22Rv1 (cell line): ENCODE measurements at regions not wholly inside any gene's neighbourhood (a gene's known extent, or its start where the extent isn't known, plus 50 kb on each side); places are given as distances from the start of the nearest gene placed in this dataset.

ENCODE experiments used
- ZFX ChIP-seq: fragments of 450-650 bp; IDR thresholded peaks from 2 replicates; pipeline ENCODE4 v1.6.1; 2017; ENCODE audit warnings: antibody characterized with exemption, borderline replicate concordance
- TF ChIP-seq, protein P1 (sequence below): fragments of 450-650 bp; IDR thresholded peaks from 2 replicates; pipeline ENCODE4 v1.5.1; 2017; ENCODE audit warnings: mild to moderate bottlenecking

DNA sequence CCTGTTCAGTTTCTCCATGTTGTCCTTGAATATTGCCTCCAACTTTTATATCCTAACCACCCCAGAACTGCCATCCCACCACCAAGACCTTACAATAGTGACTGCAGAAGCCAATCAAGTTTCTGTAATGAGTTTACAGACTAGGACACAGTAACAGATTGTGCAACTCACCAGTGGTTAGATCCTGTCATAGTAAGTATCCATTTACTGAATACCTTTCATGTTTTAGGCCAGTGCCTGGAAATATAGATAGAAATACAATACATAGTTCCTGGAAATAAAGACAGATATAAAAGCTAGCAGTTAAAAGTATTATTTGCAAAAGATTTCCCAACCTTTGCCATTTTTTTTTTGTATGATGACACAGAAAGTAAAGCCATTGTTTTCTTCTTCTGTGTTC lies 471.8 kb upstream of the BTBD3 start:
- TF ChIP-seq, protein P1, sequence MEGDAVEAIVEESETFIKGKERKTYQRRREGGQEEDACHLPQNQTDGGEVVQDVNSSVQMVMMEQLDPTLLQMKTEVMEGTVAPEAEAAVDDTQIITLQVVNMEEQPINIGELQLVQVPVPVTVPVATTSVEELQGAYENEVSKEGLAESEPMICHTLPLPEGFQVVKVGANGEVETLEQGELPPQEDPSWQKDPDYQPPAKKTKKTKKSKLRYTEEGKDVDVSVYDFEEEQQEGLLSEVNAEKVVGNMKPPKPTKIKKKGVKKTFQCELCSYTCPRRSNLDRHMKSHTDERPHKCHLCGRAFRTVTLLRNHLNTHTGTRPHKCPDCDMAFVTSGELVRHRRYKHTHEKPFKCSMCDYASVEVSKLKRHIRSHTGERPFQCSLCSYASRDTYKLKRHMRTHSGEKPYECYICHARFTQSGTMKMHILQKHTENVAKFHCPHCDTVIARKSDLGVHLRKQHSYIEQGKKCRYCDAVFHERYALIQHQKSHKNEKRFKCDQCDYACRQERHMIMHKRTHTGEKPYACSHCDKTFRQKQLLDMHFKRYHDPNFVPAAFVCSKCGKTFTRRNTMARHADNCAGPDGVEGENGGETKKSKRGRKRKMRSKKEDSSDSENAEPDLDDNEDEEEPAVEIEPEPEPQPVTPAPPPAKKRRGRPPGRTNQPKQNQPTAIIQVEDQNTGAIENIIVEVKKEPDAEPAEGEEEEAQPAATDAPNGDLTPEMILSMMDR = no peak
- TF ChIP-seq ZFX = no peak
